GM12891 (cell line): ENCODE measurements at regions not wholly inside any gene's neighbourhood (a gene's known extent, or its start where the extent isn't known, plus 50 kb on each side); places are given as distances from the start of the nearest gene placed in this dataset.

Experiments
- POLR2A ChIP-seq: IDR thresholded peaks from 2 replicates; pipeline ENCODE4 v1.6.1; 2011; ENCODE audit warnings: low read depth, low read length, control low read depth
- POLR2AphosphoS5 ChIP-seq: IDR thresholded peaks from 2 replicates; pipeline ENCODE4 v1.6.1; 2011; ENCODE audit warnings: low read depth, low read length, control low read depth
- TAF1 ChIP-seq: IDR thresholded peaks from 2 replicates; pipeline ENCODE4 v1.6.1; 2011; ENCODE audit warnings: low read depth, low read length, control low read depth

- TF ChIP-seq POLR2A: no peak
- no peak for TF ChIP-seq POLR2AphosphoS5
- no peak for TF ChIP-seq TAF1
These were observed 769.0 kb downstream of the BRINP3 start for GRCh38 chr1:189708674-189709073.
